Uterus (tissue), 3 donors: ENCODE measurements at regions not wholly inside any gene's neighbourhood (a gene's known extent, or its start where the extent isn't known, plus 50 kb on each side); places are given as distances from the start of the nearest gene placed in this dataset.

Experiments
- DNase-seq, 2 donors: peaks; one replicate each; pipeline ENCODE4 v3.0.0-alpha.2; 2019 to 2020
- H3K27ac ChIP-seq, 2 donors: fragments of 200-600 bp; sonication (generic); 1 replicate in 1 of 2; 2 replicates in 1 of 2; pipeline ENCODE4 v1.5.1; 2016 to 2018
- H3K27me3 ChIP-seq, 2 donors: fragments of 200-600 bp; sonication (generic); one replicate each; pipeline ENCODE4 v1.5.1; 2018 to 2019; ENCODE audit warnings: control low read depth in 1 of 2
- H3K36me3 ChIP-seq, 2 donors: fragments of 200-600 bp; sonication (generic); one replicate each; pipeline ENCODE4 v1.5.1; 2019; ENCODE audit warnings: control low read depth in 1 of 2
- H3K4me1 ChIP-seq, 2 donors: fragments of 200-600 bp; sonication (generic); one replicate each; pipeline ENCODE4 v1.5.1; 2018 to 2019; ENCODE audit warnings: control low read depth in 1 of 2
- H3K4me3 ChIP-seq, 2 donors: fragments of 200-600 bp; sonication (generic); 1 replicate in 1 of 2; 2 replicates in 1 of 2; pipeline ENCODE4 v1.5.1; 2018 to 2019; ENCODE audit warnings: mild to moderate bottlenecking in 1 of 2
- H3K9me3 ChIP-seq, 2 donors: fragments of 200-600 bp; sonication (generic); one replicate each; pipeline ENCODE4 v1.5.1; 2019; ENCODE audit warnings: control low read depth in 1 of 2
- CTCF ChIP-seq, 4 experiments: fragments of 200-600 bp in 2 of 4; fragments of 450-650 bp in 2 of 4; sonication (generic) in 2 of 4; IDR thresholded peaks; one replicate each; pipeline ENCODE4 v1.5.1; 2016 to 2019; ENCODE audit warnings: antibody characterized with exemption in 4 of 4, mild to moderate bottlenecking in 2 of 4, moderate library complexity in 1 of 4
- POLR2A ChIP-seq, 2 donors: fragments of 450-650 bp; IDR thresholded peaks; one replicate each; pipeline ENCODE4 v1.6.1; 2016; ENCODE audit warnings: antibody characterized with exemption in 2 of 2, mild to moderate bottlenecking in 1 of 2, moderate library complexity in 1 of 2
- intact Hi-C: fragments of 100-400 bp; cut with DNase I; formaldehyde crosslinking; loops from one replicate; pipeline ENCODE4 v1.15.1; 2023; ENCODE audit warnings: low total_unique reads
- donor health status: DM: yes; HTN: yes; CAD: no.

DNA sequence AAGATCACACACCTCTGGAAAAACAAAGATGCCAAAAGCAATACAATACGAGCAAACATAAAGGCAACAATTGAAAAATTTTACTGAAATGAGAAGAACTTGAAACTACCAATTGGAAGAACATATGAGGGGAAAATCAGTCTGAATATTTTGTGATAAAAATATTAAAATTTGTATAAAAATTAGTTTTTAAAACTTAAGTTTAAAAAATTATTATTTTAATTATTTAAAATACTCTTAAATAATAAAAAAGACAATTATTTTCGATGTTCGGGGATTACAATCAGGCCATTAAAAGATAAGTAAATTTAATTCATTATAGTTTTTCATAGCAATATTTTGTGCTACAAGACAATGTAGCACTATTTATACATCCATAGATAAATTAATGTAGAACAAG lies 1239.3 kb downstream of the AMY1C start:
- Histone ChIP-seq H3K27ac (no peak overlapping the region), H3K9me3 (peaks cover 0 to 5% of the 10 kb centered on the region in 2 donors), H3K4me1 (no peaks in the 10 kb centered on the region), H3K27me3 (no peaks in the 10 kb centered on the region), H3K4me3 (no peak overlapping the region), H3K36me3 (no peaks in the 10 kb centered on the region)
- intact Hi-C loops: no loop called here
- DNase-seq: no peak
- no peak for TF ChIP-seq POLR2A (IDR thresholded peaks at IDR 0.05)

- H3K27ac ChIP-seq: no peak overlapping the region
- DNase-seq: no peak
- no peaks in the 10 kb centered on the region for H3K36me3 ChIP-seq
- no peaks in the 10 kb centered on the region for H3K9me3 ChIP-seq
- no peak overlapping the region for H3K4me3 ChIP-seq
- intact Hi-C loops: no loop called here
- H3K27me3 ChIP-seq: no peaks in the 10 kb centered on the region
- TF ChIP-seq POLR2A (IDR thresholded peaks at IDR 0.05): no peak
- no peaks in the 10 kb centered on the region for H3K4me1 ChIP-seq
These were observed 1242.0 kb downstream of the AMY1C start for GRCh38 chr1:104991702-104992101.

- H3K27me3 ChIP-seq: no peaks in the 10 kb centered on the region
- TF ChIP-seq POLR2A (IDR thresholded peaks at IDR 0.05) (no peak), CTCF (IDR thresholded peaks at IDR 0.05) (no peak)
- DNase-seq: no peak
These were observed 1251.1 kb downstream of the AMY1C start for GRCh38 chr1:105000793-105001192.

GRCh38 chr1:105004515-105004914 lies 1254.8 kb downstream of the AMY1C start:
- Histone ChIP-seq H3K36me3 (no peaks in the 10 kb centered on the region), H3K27me3 (no peaks in the 10 kb centered on the region), H3K4me1 (no peaks in the 10 kb centered on the region), H3K27ac (no peak overlapping the region), H3K4me3 (no peak overlapping the region), H3K9me3 (no peaks in the 10 kb centered on the region)
- intact Hi-C loops: no loop called here
- DNase-seq: no peak
- no peak for TF ChIP-seq POLR2A (IDR thresholded peaks at IDR 0.05)
- TF ChIP-seq CTCF (IDR thresholded peaks at IDR 0.05): no peak

More at GRCh38 chr1:105000793-105001192, 1251.1 kb downstream of the AMY1C start:
- H3K4me1 ChIP-seq: no peaks in the 10 kb centered on the region
- intact Hi-C loops: no loop called here
- no peaks in the 10 kb centered on the region for H3K9me3 ChIP-seq
- H3K27ac ChIP-seq: no peak overlapping the region
- no peaks in the 10 kb centered on the region for H3K36me3 ChIP-seq
- H3K4me3 ChIP-seq: no peak overlapping the region

DNA sequence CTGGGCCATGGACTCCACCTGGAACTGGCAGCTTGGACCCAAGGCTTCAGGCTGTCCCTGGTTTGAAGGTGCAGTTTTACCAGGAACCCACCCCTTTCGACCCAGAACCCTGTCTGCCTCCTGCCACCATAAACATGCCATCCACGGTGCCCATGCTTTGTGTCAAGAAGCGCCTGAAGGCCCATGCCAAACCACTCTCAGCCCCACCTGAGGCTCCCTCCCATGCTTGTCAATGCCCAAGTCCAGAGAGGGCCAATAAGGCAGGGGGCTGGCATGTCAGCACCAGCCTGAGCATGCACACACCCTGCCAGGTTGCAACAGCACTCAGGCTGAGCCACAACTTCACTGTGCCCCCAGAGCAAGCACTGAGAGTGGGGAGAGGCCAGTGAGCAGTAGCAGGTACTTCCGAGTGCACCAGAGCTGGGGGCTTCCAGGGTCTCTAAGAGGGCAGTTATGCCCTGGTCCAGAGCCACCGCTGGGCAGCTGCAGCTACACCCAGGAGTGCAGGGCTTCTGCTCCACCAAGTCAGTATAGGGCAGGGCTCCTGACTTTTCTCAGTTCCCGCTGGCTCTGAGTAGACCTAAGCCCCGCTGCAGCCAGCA lies 1256.0 kb downstream of the AMY1C start:
- H3K4me3 ChIP-seq: no peak overlapping the region
- no peaks in the 10 kb centered on the region for H3K4me1 ChIP-seq
- H3K36me3 ChIP-seq: no peaks in the 10 kb centered on the region
- TF ChIP-seq POLR2A (IDR thresholded peaks at IDR 0.05) (no peak), CTCF (IDR thresholded peaks at IDR 0.05) (no peak)
- no peak overlapping the region for H3K27ac ChIP-seq
- DNase-seq: no peak
- H3K9me3 ChIP-seq: no peaks in the 10 kb centered on the region
- H3K27me3 ChIP-seq: no peaks in the 10 kb centered on the region
- intact Hi-C loops: no loop called here

GRCh38 chr1:105017587-105017986 lies 1267.9 kb downstream of the AMY1C start:
- no peaks in the 10 kb centered on the region for H3K4me1 ChIP-seq
- H3K27me3 ChIP-seq: no peaks in the 10 kb centered on the region
- TF ChIP-seq POLR2A (IDR thresholded peaks at IDR 0.05) (no peak), CTCF (IDR thresholded peaks at IDR 0.05) (no peak)
- H3K36me3 ChIP-seq: no peaks in the 10 kb centered on the region
- intact Hi-C loops: no loop called here
- no peak for DNase-seq
- H3K9me3 ChIP-seq: no peaks in the 10 kb centered on the region
- no peak overlapping the region for H3K4me3 ChIP-seq
- H3K27ac ChIP-seq: no peak overlapping the region
